ENCODE measurements at regions not wholly inside any gene's neighbourhood (a gene's known extent, or its start where the extent isn't known, plus 50 kb on each side); places are given as distances from the start of the nearest gene placed in this dataset.

DNA sequence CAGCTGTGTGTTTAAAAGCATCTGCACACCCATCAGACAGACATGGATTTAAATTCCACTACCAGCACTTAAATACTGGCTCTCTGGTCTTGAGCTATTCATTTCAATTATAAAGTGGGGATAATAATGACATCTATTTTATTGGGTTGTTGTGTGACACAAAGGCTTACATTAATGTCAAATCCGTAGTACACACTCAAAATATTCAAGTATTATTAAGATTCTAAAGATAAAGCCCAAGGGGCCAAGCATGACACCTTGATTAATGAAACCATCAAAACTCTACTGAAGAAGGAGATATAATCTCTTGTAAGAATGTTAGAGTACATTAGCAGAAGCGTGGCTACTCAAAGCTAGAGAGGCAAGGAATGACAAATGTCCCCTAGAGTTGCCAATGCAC lies 743.0 kb downstream of the KCTD16 start:
- in situ Hi-C loops (cut with HindIII; ENCODE audit: low sequenced_read_pairs): no loop called here
- H3K4me3 ChIP-seq (ENCODE audit: low read depth, low read length): no peak overlapping the region
- TF ChIP-seq, protein P1, sequence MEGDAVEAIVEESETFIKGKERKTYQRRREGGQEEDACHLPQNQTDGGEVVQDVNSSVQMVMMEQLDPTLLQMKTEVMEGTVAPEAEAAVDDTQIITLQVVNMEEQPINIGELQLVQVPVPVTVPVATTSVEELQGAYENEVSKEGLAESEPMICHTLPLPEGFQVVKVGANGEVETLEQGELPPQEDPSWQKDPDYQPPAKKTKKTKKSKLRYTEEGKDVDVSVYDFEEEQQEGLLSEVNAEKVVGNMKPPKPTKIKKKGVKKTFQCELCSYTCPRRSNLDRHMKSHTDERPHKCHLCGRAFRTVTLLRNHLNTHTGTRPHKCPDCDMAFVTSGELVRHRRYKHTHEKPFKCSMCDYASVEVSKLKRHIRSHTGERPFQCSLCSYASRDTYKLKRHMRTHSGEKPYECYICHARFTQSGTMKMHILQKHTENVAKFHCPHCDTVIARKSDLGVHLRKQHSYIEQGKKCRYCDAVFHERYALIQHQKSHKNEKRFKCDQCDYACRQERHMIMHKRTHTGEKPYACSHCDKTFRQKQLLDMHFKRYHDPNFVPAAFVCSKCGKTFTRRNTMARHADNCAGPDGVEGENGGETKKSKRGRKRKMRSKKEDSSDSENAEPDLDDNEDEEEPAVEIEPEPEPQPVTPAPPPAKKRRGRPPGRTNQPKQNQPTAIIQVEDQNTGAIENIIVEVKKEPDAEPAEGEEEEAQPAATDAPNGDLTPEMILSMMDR (IDR thresholded peaks at IDR 0.05; ENCODE audit: low read depth, low read length): no peak
- DNase-seq (ENCODE audit: low read depth, low spot score): no peak

DNA sequence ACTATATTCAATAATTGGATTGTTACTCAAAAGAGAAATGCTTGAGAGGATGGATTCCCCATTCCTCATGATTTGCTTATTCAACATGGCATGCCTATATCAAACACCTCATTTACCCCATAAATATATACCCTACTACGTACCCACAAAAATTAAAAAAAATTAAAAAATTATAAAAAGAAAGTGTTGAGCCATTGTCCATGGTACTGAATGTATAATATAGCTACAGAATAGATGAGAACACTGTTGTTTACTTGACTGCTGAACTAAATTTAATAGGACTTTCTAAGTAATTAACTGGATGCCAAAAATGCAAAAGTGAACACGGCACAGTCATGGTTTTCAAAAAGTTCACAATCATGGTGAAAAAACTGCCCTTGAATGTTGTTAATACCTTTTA lies 725.8 kb downstream of the KCTD16 start:
- H3K4me3 ChIP-seq (ENCODE audit: low read depth, low read length): no peak overlapping the region
- DNase-seq (ENCODE audit: low read depth, low spot score): no peak
- TF ChIP-seq, protein P1 (IDR thresholded peaks at IDR 0.05; ENCODE audit: low read depth, low read length): no peak
- in situ Hi-C loops (cut with HindIII; ENCODE audit: low sequenced_read_pairs): no loop called here

DNA sequence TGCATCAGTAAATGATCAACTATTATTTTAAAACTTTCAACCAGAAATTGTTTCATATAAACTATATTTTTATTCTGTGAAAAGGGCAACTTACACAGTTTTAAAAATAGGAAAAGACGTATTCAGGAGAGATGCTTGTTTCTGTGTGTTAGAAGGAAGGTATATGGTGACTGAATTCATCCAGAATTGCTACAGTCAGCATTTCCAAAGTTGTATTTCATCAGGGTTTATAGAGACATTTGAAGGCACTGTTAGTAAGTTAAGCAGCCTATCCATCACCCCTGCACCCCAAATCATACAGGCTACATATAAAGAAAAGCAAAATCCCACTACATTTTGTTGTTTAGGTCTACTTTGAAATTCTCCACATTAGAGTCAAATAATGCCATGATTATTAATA lies 716.0 kb downstream of the KCTD16 start:
- TF ChIP-seq, protein P1 (IDR thresholded peaks at IDR 0.05; ENCODE audit: low read depth, low read length): no peak
- DNase-seq (ENCODE audit: low read depth, low spot score): no peak
- in situ Hi-C loops (cut with HindIII; ENCODE audit: low sequenced_read_pairs): no loop called here

DNA sequence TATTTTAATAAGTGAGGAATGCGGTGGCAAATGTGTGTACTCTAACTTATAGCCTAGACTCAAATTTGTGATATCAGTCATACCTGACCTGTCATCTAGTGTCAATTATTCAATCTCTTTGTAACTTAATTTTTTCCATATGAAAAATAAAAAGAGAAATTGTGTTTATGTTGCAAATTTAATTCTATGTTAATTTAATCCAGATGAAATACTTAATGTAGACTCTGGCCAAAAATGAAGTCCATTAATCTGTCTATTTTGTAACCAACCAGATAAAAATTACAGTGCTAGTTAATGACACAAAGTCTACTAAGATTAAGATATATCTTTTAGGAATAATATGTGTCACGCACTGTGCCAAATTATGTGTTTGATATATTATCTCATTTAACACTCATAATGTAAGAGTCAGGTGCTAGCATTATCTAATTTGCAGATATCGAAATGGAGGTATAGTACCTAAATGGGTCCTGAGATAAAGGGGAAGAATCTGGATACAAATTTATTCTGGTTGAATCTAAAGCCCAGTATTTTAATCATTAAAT lies 712.1 kb downstream of the KCTD16 start:
- DNase-seq (ENCODE audit: low read depth, low spot score): no peak
- H3K4me3 ChIP-seq (ENCODE audit: low read depth, low read length): no peak overlapping the region
- in situ Hi-C loops (cut with HindIII; ENCODE audit: low sequenced_read_pairs): no loop called here
- TF ChIP-seq, protein P1 (IDR thresholded peaks at IDR 0.05; ENCODE audit: low read depth, low read length): no peak

More for the DNA sequence above, 716.0 kb downstream of the KCTD16 start:
- no peak overlapping the region for H3K4me3 ChIP-seq (ENCODE audit: low read depth, low read length)

DNA sequence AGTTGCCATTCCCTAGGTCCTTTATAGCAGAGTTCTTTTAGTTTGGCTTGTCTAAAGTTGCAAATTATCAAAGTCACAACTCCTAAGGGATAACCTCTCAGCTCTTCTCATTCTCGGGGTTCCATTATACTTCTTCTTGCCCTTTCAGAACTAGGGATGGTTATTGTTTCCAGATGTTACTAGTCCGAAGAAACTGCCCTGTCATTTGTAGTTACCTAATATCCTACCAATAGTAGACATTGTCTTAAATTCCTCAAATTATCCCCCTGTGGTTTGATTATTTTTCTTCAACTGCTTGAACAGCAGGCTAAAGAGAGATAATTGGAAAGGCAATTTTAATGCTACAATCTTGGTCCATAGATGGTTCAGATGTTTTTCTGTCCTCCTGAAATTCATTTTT lies 709.8 kb downstream of the KCTD16 start:
- no peak for DNase-seq (ENCODE audit: low read depth, low spot score)
- in situ Hi-C loops (cut with HindIII; ENCODE audit: low sequenced_read_pairs): no loop called here
- H3K4me3 ChIP-seq (ENCODE audit: low read depth, low read length): no peak overlapping the region
- TF ChIP-seq, protein P1 (IDR thresholded peaks at IDR 0.05; ENCODE audit: low read depth, low read length): no peak

DNA sequence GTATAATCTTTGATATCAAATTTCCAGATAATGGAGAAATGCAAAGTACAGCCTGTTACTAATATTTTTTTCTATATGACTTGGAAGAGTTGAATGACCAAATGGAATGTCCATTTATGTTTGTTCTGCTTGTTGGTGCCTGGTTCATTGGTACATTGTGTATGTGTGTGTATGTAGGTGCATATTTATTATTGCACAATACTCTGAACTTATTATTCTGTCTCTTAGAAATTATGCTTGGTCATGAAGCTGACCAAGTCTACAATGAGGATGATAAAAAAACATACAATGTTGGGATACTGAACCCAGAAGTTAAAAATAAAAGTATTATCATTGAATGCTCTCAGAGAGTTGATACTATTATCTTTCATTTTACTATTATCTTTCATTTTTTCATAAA lies 706.3 kb downstream of the KCTD16 start:
- TF ChIP-seq, protein P1 (IDR thresholded peaks at IDR 0.05; ENCODE audit: low read depth, low read length): no peak
- in situ Hi-C loops (cut with HindIII; ENCODE audit: low sequenced_read_pairs): no loop called here
- H3K4me3 ChIP-seq (ENCODE audit: low read depth, low read length): no peak overlapping the region
- DNase-seq (ENCODE audit: low read depth, low spot score): no peak

DNA sequence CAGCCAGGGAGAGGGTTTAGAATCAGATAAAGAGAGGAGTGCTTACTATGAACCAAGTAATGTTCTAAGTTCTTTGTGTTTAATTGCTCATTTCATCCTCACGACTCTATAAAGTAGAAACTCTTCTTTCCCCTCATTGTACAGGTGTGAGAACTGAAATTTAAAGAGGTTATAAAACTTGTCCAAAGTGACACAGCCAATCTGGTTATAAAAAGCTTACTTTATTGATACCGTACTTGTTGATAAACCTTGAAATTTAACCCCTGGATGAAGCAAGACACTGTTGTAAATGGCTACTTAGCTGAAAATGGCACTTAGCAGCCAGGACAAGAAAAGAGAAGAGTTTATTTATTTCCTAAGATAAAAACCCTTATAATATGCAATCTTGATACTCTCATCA lies 702.4 kb downstream of the KCTD16 start:
- TF ChIP-seq, protein P1 (IDR thresholded peaks at IDR 0.05; ENCODE audit: low read depth, low read length): no peak
- no peak overlapping the region for H3K4me3 ChIP-seq (ENCODE audit: low read depth, low read length)
- in situ Hi-C loops (cut with HindIII; ENCODE audit: low sequenced_read_pairs): no loop called here
- DNase-seq (ENCODE audit: low read depth, low spot score): no peak
